Activated CD4-positive, alpha-beta T cell treated with anti-CD3 and anti-CD28 coated beads, Interleukin-2, amount 10 ng/mL, durations not matched to agents 7 days and 5 days (primary cell): ENCODE measurements at regions not wholly inside any gene's neighbourhood (a gene's known extent, or its start where the extent isn't known, plus 50 kb on each side); places are given as distances from the start of the nearest gene placed in this dataset.

Experiments
- CTCF ChIA-PET: fragments of 350-600 bp; sonication (Branson Sonifier 250); formaldehyde crosslinking; loops from one replicate; lab custom pipeline; 2021; ENCODE audit warnings: antibody characterized with exemption; lab: Charles Lee
- POLR2A ChIA-PET: fragments of 350-600 bp; sonication (Branson Sonifier 250); formaldehyde crosslinking; loops from one replicate; lab custom pipeline; 2021; ENCODE audit warnings: antibody characterized with exemption; lab: Charles Lee
- DNase-seq: peaks from one replicate; pipeline ENCODE4 v3.0.0-alpha.2; 2020
- H3K27ac Mint-ChIP-seq: one replicate; pipeline ENCODE4 v1.8.0; 2021; ENCODE audit warnings: mild to moderate bottlenecking, moderate library complexity, mixed read lengths
- H3K27me3 Mint-ChIP-seq: one replicate; pipeline ENCODE4 v1.8.0; 2021; ENCODE audit warnings: mixed read lengths
- H3K36me3 Mint-ChIP-seq: one replicate; pipeline ENCODE4 v1.8.0; 2021; ENCODE audit warnings: low read depth, mixed read lengths
- H3K4me1 Mint-ChIP-seq: one replicate; pipeline ENCODE4 v1.8.0; 2021; ENCODE audit warnings: mixed read lengths
- H3K4me3 Mint-ChIP-seq: one replicate; pipeline ENCODE4 v1.8.0; 2021; ENCODE audit warnings: mild to moderate bottlenecking, moderate library complexity, mixed read lengths
- H3K9me3 Mint-ChIP-seq: one replicate; pipeline ENCODE4 v1.8.0; 2021; ENCODE audit warnings: mixed read lengths

- POLR2A ChIA-PET = no interaction called here
- no peak overlapping the region for H3K27ac Mint-ChIP-seq
- peaks cover 24% of the 10 kb centered on the region for H3K27me3 Mint-ChIP-seq
- peaks cover 11% of the 10 kb centered on the region for H3K4me1 Mint-ChIP-seq
- DNase-seq = no peak
- CTCF ChIA-PET = no interaction called here
- no peak overlapping the region for H3K4me3 Mint-ChIP-seq
- no peaks in the 10 kb centered on the region for H3K9me3 Mint-ChIP-seq
- no peaks in the 10 kb centered on the region for H3K36me3 Mint-ChIP-seq
Measured at GRCh38 chr11:19337779-19338178, 97.0 kb upstream of the E2F8 start.

DNA sequence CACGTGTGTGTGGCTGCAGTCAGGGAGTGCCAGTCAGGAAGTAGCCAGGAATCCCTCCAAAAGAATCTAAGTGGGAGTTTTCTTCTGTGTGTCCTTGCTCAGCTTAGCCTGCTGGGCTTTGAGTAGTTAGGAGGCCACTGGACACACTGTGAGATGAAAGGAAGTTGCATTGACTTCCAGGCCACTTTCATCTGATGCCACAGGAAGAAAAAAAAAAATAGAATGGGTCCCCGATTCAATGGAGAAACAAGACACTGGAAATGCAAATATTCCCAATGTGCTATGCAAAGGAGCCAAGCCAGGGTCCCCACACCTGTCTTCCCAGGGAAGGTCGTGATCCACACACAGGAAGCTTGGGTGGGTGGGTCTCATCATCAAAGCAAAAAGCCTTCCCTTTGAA, 95.6 kb upstream of the E2F8 start:
- H3K36me3 Mint-ChIP-seq = no peaks in the 10 kb centered on the region
- DNase-seq = no peak
- H3K4me3 Mint-ChIP-seq = no peak overlapping the region
- H3K27me3 Mint-ChIP-seq = peaks cover 18% of the 10 kb centered on the region
- CTCF ChIA-PET = no interaction called here
- POLR2A ChIA-PET = no interaction called here
- no peak overlapping the region for H3K27ac Mint-ChIP-seq
- no peaks in the 10 kb centered on the region for H3K9me3 Mint-ChIP-seq
- peaks cover 11% of the 10 kb centered on the region for H3K4me1 Mint-ChIP-seq

- H3K36me3 Mint-ChIP-seq = no peaks in the 10 kb centered on the region
- H3K27me3 Mint-ChIP-seq = peaks cover 2% of the 10 kb centered on the region
- ChIA-PET CTCF (no interaction called here), POLR2A (no interaction called here)
- peaks cover 11% of the 10 kb centered on the region for H3K4me1 Mint-ChIP-seq
- H3K4me3 Mint-ChIP-seq = no peak overlapping the region
- no peak overlapping the region for H3K27ac Mint-ChIP-seq
- no peak for DNase-seq
- no peaks in the 10 kb centered on the region for H3K9me3 Mint-ChIP-seq
Measured at GRCh38 chr11:19332476-19332875, 91.7 kb upstream of the E2F8 start.

GRCh38 chr11:19330416-19330815, 89.7 kb upstream of the E2F8 start:
- no peak for DNase-seq
- H3K4me1 Mint-ChIP-seq = no peaks in the 10 kb centered on the region
- H3K36me3 Mint-ChIP-seq = no peaks in the 10 kb centered on the region
- H3K27ac Mint-ChIP-seq = no peak overlapping the region
- H3K27me3 Mint-ChIP-seq = peaks cover 4% of the 10 kb centered on the region
- ChIA-PET CTCF (no interaction called here), POLR2A (no interaction called here)
- no peaks in the 10 kb centered on the region for H3K9me3 Mint-ChIP-seq
- H3K4me3 Mint-ChIP-seq = no peak overlapping the region

GRCh38 chr11:19329970-19330369, 89.2 kb upstream of the E2F8 start:
- no peaks in the 10 kb centered on the region for H3K9me3 Mint-ChIP-seq
- H3K4me3 Mint-ChIP-seq = no peak overlapping the region
- H3K36me3 Mint-ChIP-seq = no peaks in the 10 kb centered on the region
- DNase-seq = no peak
- no peak overlapping the region for H3K27ac Mint-ChIP-seq
- POLR2A ChIA-PET = no interaction called here
- peaks cover 4% of the 10 kb centered on the region for H3K27me3 Mint-ChIP-seq
- no peaks in the 10 kb centered on the region for H3K4me1 Mint-ChIP-seq
- CTCF ChIA-PET = no interaction called here

- DNase-seq = no peak
- H3K27ac Mint-ChIP-seq = no peak overlapping the region
- H3K9me3 Mint-ChIP-seq = no peaks in the 10 kb centered on the region
- no peaks in the 10 kb centered on the region for H3K4me1 Mint-ChIP-seq
- CTCF ChIA-PET = no interaction called here
- POLR2A ChIA-PET = no interaction called here
- H3K27me3 Mint-ChIP-seq = peaks cover 14% of the 10 kb centered on the region
- no peak overlapping the region for H3K4me3 Mint-ChIP-seq
- no peaks in the 10 kb centered on the region for H3K36me3 Mint-ChIP-seq
Measured at GRCh38 chr11:19328586-19329311, 88.0 kb upstream of the E2F8 start.

GRCh38 chr11:19327280-19327679, 86.5 kb upstream of the E2F8 start:
- no peak overlapping the region for H3K4me3 Mint-ChIP-seq
- no peaks in the 10 kb centered on the region for H3K36me3 Mint-ChIP-seq
- POLR2A ChIA-PET = no interaction called here
- no peaks in the 10 kb centered on the region for H3K9me3 Mint-ChIP-seq
- peaks cover 25% of the 10 kb centered on the region for H3K27me3 Mint-ChIP-seq
- CTCF ChIA-PET = no interaction called here
- H3K4me1 Mint-ChIP-seq = no peaks in the 10 kb centered on the region
- DNase-seq = no peak
- no peak overlapping the region for H3K27ac Mint-ChIP-seq

- DNase-seq = no peak
- H3K27ac Mint-ChIP-seq = no peak overlapping the region
- ChIA-PET CTCF (no interaction called here), POLR2A (no interaction called here)
- no peak overlapping the region for H3K4me3 Mint-ChIP-seq
- peaks cover 31% of the 10 kb centered on the region for H3K27me3 Mint-ChIP-seq
- no peaks in the 10 kb centered on the region for H3K36me3 Mint-ChIP-seq
- no peaks in the 10 kb centered on the region for H3K9me3 Mint-ChIP-seq
- H3K4me1 Mint-ChIP-seq = no peaks in the 10 kb centered on the region
Measured at GRCh38 chr11:19326499-19326898, 85.8 kb upstream of the E2F8 start.

- H3K9me3 Mint-ChIP-seq = no peaks in the 10 kb centered on the region
- H3K36me3 Mint-ChIP-seq = no peaks in the 10 kb centered on the region
- H3K4me1 Mint-ChIP-seq = no peaks in the 10 kb centered on the region
- ChIA-PET POLR2A (no interaction called here), CTCF (no interaction called here)
- no peak for DNase-seq
- no peak overlapping the region for H3K4me3 Mint-ChIP-seq
- H3K27me3 Mint-ChIP-seq = peaks cover 31% of the 10 kb centered on the region
- no peak overlapping the region for H3K27ac Mint-ChIP-seq
Measured at GRCh38 chr11:19323502-19323901, 82.8 kb upstream of the E2F8 start.

DNA sequence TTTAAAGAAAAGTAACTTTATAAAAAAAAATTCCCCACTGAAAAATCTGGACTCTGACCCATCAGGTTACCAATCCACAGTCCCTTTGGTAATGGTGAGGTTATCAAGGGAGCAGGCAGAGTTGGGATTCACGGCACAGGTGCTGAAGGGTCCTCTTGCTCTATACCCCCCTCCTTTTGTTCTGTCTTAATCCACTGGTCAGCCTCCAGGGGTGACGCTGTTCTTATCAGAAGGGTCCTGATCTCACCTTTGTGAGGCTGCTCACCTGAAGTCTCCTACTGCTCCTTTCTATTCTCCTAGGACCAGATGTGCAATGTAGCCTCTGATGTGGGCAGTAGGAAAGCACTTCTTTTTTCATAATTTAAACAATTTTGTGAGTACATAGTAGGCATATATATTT, 80.6 kb upstream of the E2F8 start:
- H3K9me3 Mint-ChIP-seq = no peaks in the 10 kb centered on the region
- POLR2A ChIA-PET = no interaction called here
- no peak overlapping the region for H3K27ac Mint-ChIP-seq
- no peak overlapping the region for H3K4me3 Mint-ChIP-seq
- no peak for DNase-seq
- CTCF ChIA-PET = no interaction called here
- no peaks in the 10 kb centered on the region for H3K4me1 Mint-ChIP-seq
- H3K27me3 Mint-ChIP-seq = peaks cover 31% of the 10 kb centered on the region
- H3K36me3 Mint-ChIP-seq = no peaks in the 10 kb centered on the region

GRCh38 chr11:19320827-19321226, 80.1 kb upstream of the E2F8 start:
- no peaks in the 10 kb centered on the region for H3K36me3 Mint-ChIP-seq
- no peak overlapping the region for H3K27ac Mint-ChIP-seq
- ChIA-PET POLR2A (no interaction called here), CTCF (no interaction called here)
- H3K4me1 Mint-ChIP-seq = no peaks in the 10 kb centered on the region
- DNase-seq = no peak
- peaks cover 29% of the 10 kb centered on the region for H3K27me3 Mint-ChIP-seq
- H3K4me3 Mint-ChIP-seq = no peak overlapping the region
- no peaks in the 10 kb centered on the region for H3K9me3 Mint-ChIP-seq

GRCh38 chr11:19316434-19316833, 75.7 kb upstream of the E2F8 start:
- H3K4me3 Mint-ChIP-seq = no peak overlapping the region
- no peaks in the 10 kb centered on the region for H3K4me1 Mint-ChIP-seq
- DNase-seq = no peak

DNA sequence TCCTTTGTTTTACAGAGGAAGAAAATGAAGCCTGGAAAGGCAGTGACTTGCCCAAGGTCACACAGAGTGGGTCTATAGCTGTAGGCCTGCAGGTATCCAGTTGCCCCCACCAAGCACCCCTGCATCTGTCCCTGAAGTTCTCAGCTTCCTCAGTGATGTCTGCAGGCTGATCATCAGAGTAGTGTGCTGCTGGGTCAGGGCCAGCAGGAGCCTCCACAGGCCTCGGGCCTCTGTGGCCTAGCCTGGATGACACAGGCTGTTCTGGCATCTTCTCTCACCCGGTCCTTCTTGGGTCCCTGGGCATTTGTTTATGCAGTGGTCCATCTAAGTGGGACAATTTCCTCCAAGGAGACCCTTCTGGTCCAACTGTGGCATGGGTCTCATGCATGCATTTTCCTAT, 74.8 kb upstream of the E2F8 start:
- ChIA-PET CTCF (no interaction called here), POLR2A (no interaction called here)
- peaks cover 2% of the 10 kb centered on the region for H3K27me3 Mint-ChIP-seq

More at GRCh38 chr11:19316434-19316833, 75.7 kb upstream of the E2F8 start:
- Mint-ChIP-seq H3K9me3 (no peaks in the 10 kb centered on the region), H3K27me3 (peaks cover 2% of the 10 kb centered on the region), H3K27ac (no peak overlapping the region), H3K36me3 (no peaks in the 10 kb centered on the region)
- CTCF ChIA-PET = no interaction called here
- POLR2A ChIA-PET = no interaction called here

DNA sequence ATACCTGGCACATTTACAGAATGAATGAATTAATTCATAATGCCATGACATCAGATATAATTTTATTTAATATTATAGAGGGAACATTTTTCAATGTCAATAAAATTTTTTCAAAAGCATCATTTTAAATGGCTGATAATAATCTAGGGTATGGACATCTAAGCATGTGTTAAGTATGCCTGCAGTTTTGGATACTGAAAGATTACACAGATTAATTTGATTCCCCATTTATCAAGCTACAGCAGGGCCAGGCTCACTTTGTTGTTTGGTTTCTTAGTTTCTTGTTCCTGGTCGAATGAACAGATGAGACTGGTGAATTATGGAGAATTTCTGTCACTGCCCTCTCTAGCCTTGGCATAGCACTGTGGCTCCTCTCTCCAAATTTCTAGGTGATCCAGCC, 72.4 kb upstream of the E2F8 start:
- H3K27me3 Mint-ChIP-seq = no peaks in the 10 kb centered on the region

More for the DNA sequence above, 74.8 kb upstream of the E2F8 start:
- no peak for DNase-seq
- no peaks in the 10 kb centered on the region for H3K36me3 Mint-ChIP-seq
- no peak overlapping the region for H3K4me3 Mint-ChIP-seq
- H3K9me3 Mint-ChIP-seq = no peaks in the 10 kb centered on the region
- H3K27ac Mint-ChIP-seq = no peak overlapping the region
- no peaks in the 10 kb centered on the region for H3K4me1 Mint-ChIP-seq

More for the DNA sequence above, 72.4 kb upstream of the E2F8 start:
- no peak for DNase-seq
- ChIA-PET CTCF (no interaction called here), POLR2A (no interaction called here)
- Mint-ChIP-seq H3K4me1 (no peaks in the 10 kb centered on the region), H3K27ac (no peak overlapping the region), H3K9me3 (no peaks in the 10 kb centered on the region), H3K36me3 (no peaks in the 10 kb centered on the region), H3K4me3 (no peak overlapping the region)
